B cell (primary cell): ENCODE measurements at regions not wholly inside any gene's neighbourhood (a gene's known extent, or its start where the extent isn't known, plus 50 kb on each side); places are given as distances from the start of the nearest gene placed in this dataset.
"Not testable (repeated sequence)": the region's sequence is repeated elsewhere in the genome, so short reads cannot be mapped to it uniquely, and the experiment has no call there.

Source experiments
- ATAC-seq: fragments of 200-7000 bp; cut with Tn5 transposase; one replicate; pipeline ENCODE4 v1.10.0; 2021; ENCODE audit warnings: low read depth, mild to moderate bottlenecking, moderate number of reproducible peaks, moderate library complexity
- CTCF ChIA-PET: fragments of 350-600 bp; sonication (Branson Sonifier 250); formaldehyde crosslinking; loops from one replicate; lab custom pipeline; 2021; ENCODE audit warnings: antibody characterized with exemption, inconsistent platforms; lab: Charles Lee
- POLR2A ChIA-PET: fragments of 350-600 bp; sonication (Branson Sonifier 250); formaldehyde crosslinking; loops from one replicate; lab custom pipeline; 2021; ENCODE audit warnings: antibody characterized with exemption; lab: Charles Lee
- DNase-seq: peaks from one replicate; pipeline ENCODE4 v3.0.0; 2013
- H2AFZ ChIP-seq: 2 replicates; pipeline ENCODE4 v1.6.1; 2012; ENCODE audit warnings: mild to moderate bottlenecking, low read depth, low read length; ENCODE audit not compliant: insufficient read depth, poor library complexity, severe bottlenecking
- H3K27ac ChIP-seq, 2 donors: 1 replicate in 1 of 2; 2 replicates in 1 of 2; pipeline ENCODE4 v1.5.1; 2012 to 2013; ENCODE audit warnings: low read length in 2 of 2, mild to moderate bottlenecking in 2 of 2, moderate library complexity in 1 of 2
- H3K27me3 ChIP-seq, 4 experiments: fragments of 200-600 bp in 1 of 4; sonication (generic) in 1 of 4; replicated peaks in 1 of 4; 1 replicate in 2 of 4; 2 replicates in 2 of 4; pipeline versions ENCODE4 v1.6.1 to v1.7.0; 2013 to 2016; ENCODE audit warnings: low read length in 3 of 4, mild to moderate bottlenecking in 2 of 4, mixed read lengths in 1 of 4, moderate library complexity in 1 of 4; ENCODE audit not compliant: insufficient read depth in 4 of 4, control insufficient read depth in 3 of 4; ENCODE audit errors: control extremely low read depth in 1 of 4
- H3K36me3 ChIP-seq, 2 experiments: replicated peaks in 1 of 2; 1 replicate in 1 of 2; 2 replicates in 1 of 2; pipeline versions ENCODE4 v1.6.1 to v1.7.1; 2013; ENCODE audit warnings: low read length in 1 of 2; ENCODE audit not compliant: insufficient read depth in 2 of 2, control insufficient read depth in 1 of 2; ENCODE audit errors: control extremely low read depth in 1 of 2, extremely low read depth in 1 of 2
- H3K4me1 ChIP-seq, 2 donors: fragments of 200-600 bp in 1 of 2; sonication (generic) in 1 of 2; 1 replicate in 1 of 2; 2 replicates in 1 of 2; pipeline versions ENCODE4 v1.5.1 to v1.6.1; 2013 to 2017; ENCODE audit warnings: low read length in 2 of 2; ENCODE audit not compliant: control insufficient read depth in 2 of 2, insufficient read depth in 2 of 2
- H3K4me2 ChIP-seq: replicated peaks from 2 replicates; pipeline ENCODE3; 2012; ENCODE audit warnings: mild to moderate bottlenecking, low read depth, low read length; ENCODE audit not compliant: poor library complexity, severe bottlenecking
- H3K4me3 ChIP-seq, 5 experiments: fragments of 200-600 bp in 1 of 5; sonication (generic) in 1 of 5; 1 replicate in 3 of 5; 2 replicates in 2 of 5; pipeline versions ENCODE4 v1.5.1 to v1.7.0; 2011 to 2016; ENCODE audit warnings: low read length in 4 of 5, mild to moderate bottlenecking in 4 of 5, low read depth in 2 of 5, control low read depth in 1 of 5, moderate library complexity in 1 of 5; ENCODE audit not compliant: insufficient read depth in 1 of 5; ENCODE audit errors: control extremely low read depth in 1 of 5, extremely low read depth in 1 of 5
- H3K79me2 ChIP-seq: fragments of 200-600 bp; sonication (generic); one replicate; pipeline ENCODE4 v1.6.0; 2016; ENCODE audit warnings: low read length; ENCODE audit not compliant: control insufficient read depth, insufficient read depth
- H3K9ac ChIP-seq: fragments of 200-600 bp; sonication (generic); 2 replicates; pipeline ENCODE4 v1.6.1; 2017; ENCODE audit warnings: mild to moderate bottlenecking, low read length, moderate library complexity
- H3K9me3 ChIP-seq, 3 donors: one replicate each; pipeline versions ENCODE4 v1.6.1 to v1.7.1; 2013; ENCODE audit warnings: low read length in 2 of 3; ENCODE audit not compliant: control insufficient read depth in 2 of 3, insufficient read depth in 1 of 3; ENCODE audit errors: control extremely low read depth in 1 of 3
- H4K20me1 ChIP-seq: 2 replicates; pipeline ENCODE4 v1.6.0; 2012; ENCODE audit warnings: mild to moderate bottlenecking, low read length; ENCODE audit not compliant: insufficient read depth, control insufficient read depth, poor library complexity, severe bottlenecking
- H3K27ac Mint-ChIP-seq: one replicate; pipeline ENCODE4 v1.8.0; 2021; ENCODE audit warnings: mixed read lengths
- H3K27me3 Mint-ChIP-seq: one replicate; pipeline ENCODE4 v1.8.0; 2021; ENCODE audit warnings: mixed read lengths
- H3K4me1 Mint-ChIP-seq: one replicate; pipeline ENCODE4 v1.8.0; 2021; ENCODE audit warnings: mixed read lengths
- H3K4me3 Mint-ChIP-seq: one replicate; pipeline ENCODE4 v1.8.0; 2021; ENCODE audit warnings: mixed read lengths
- H3K9me3 Mint-ChIP-seq: one replicate; pipeline ENCODE4 v1.8.0; 2022; ENCODE audit warnings: mixed read lengths; ENCODE audit not compliant: insufficient read depth
- WGBS: methylation state at CpG from one replicate; pipeline ENCODE4 v1.1.5; 2013; ENCODE audit warnings: missing lambda C conversion rate; ENCODE audit not compliant: insufficient coverage; 5-methylcytosine and 5-hydroxymethylcytosine counted together
- intact Hi-C: fragments of 100-400 bp; cut with micrococcal nuclease; formaldehyde crosslinking; loops from one replicate; pipeline ENCODE4 v1.10.0; 2022

GRCh38 chr21:6095304-6095703 is 4426.1 kb upstream of the TPTE start:
- ATAC-seq, H3K9me3 Mint-ChIP-seq, H3K27me3 ChIP-seq, H3K4me1 ChIP-seq, H3K36me3 ChIP-seq, H3K9ac ChIP-seq, intact Hi-C loops, H2AFZ ChIP-seq, H3K27ac Mint-ChIP-seq, H3K79me2 ChIP-seq, CTCF ChIA-PET, H4K20me1 ChIP-seq, H3K4me3 ChIP-seq, POLR2A ChIA-PET, H3K27me3 Mint-ChIP-seq, H3K4me1 Mint-ChIP-seq, DNase-seq, H3K4me3 Mint-ChIP-seq, H3K9me3 ChIP-seq, H3K4me2 ChIP-seq, H3K27ac ChIP-seq: not testable (repeated sequence)
- WGBS, result no CpG with 5 or more reads among the region's 13 CpGs

- H3K4me2 ChIP-seq, H3K36me3 ChIP-seq, H3K4me3 ChIP-seq, H4K20me1 ChIP-seq, intact Hi-C loops, H3K9ac ChIP-seq, CTCF ChIA-PET, ATAC-seq, H3K27ac ChIP-seq, H2AFZ ChIP-seq, H3K9me3 Mint-ChIP-seq, DNase-seq, H3K79me2 ChIP-seq, H3K4me1 ChIP-seq, H3K27me3 Mint-ChIP-seq, H3K4me1 Mint-ChIP-seq, H3K4me3 Mint-ChIP-seq, H3K27ac Mint-ChIP-seq, POLR2A ChIA-PET, H3K27me3 ChIP-seq, H3K9me3 ChIP-seq: not testable (repeated sequence)
- no CpG with 5 or more reads among the region's 24 CpGs for WGBS
Observed at GRCh38 chr21:6096560-6097424, 4424.6 kb upstream of the TPTE start.

GRCh38 chr21:6097736-6098135 is 4423.6 kb upstream of the TPTE start:
- H3K4me3 Mint-ChIP-seq, DNase-seq, CTCF ChIA-PET, intact Hi-C loops, H2AFZ ChIP-seq, H3K9me3 ChIP-seq, H3K79me2 ChIP-seq, H3K36me3 ChIP-seq, ATAC-seq, H3K4me2 ChIP-seq, POLR2A ChIA-PET, H3K9me3 Mint-ChIP-seq, H3K27ac Mint-ChIP-seq, H4K20me1 ChIP-seq, H3K4me3 ChIP-seq, H3K4me1 Mint-ChIP-seq, H3K27me3 ChIP-seq, H3K27me3 Mint-ChIP-seq, H3K9ac ChIP-seq, H3K27ac ChIP-seq, H3K4me1 ChIP-seq: not testable (repeated sequence)
- WGBS, result no CpG with 5 or more reads among the region's 4 CpGs

- CTCF ChIA-PET, H3K27ac ChIP-seq, ATAC-seq, H3K36me3 ChIP-seq, H3K9me3 Mint-ChIP-seq, H3K4me3 Mint-ChIP-seq, H3K27me3 Mint-ChIP-seq, POLR2A ChIA-PET, H2AFZ ChIP-seq, H3K4me3 ChIP-seq, H4K20me1 ChIP-seq, H3K9me3 ChIP-seq, H3K4me1 Mint-ChIP-seq, DNase-seq, H3K79me2 ChIP-seq, intact Hi-C loops, H3K4me2 ChIP-seq, H3K27ac Mint-ChIP-seq, H3K4me1 ChIP-seq, H3K27me3 ChIP-seq, H3K9ac ChIP-seq: not testable (repeated sequence)
- no CpG with 5 or more reads among the region's 8 CpGs for WGBS
Observed at GRCh38 chr21:6098191-6098935, 4423.0 kb upstream of the TPTE start.
